HEK293 (cell line): ENCODE measurements at regions not wholly inside any gene's neighbourhood (a gene's known extent, or its start where the extent isn't known, plus 50 kb on each side); places are given as distances from the start of the nearest gene placed in this dataset.

Source experiments
- CTCF ChIA-PET: fragments of 350-600 bp; formaldehyde crosslinking; extraction: SDS; loops from one replicate; lab custom pipeline; 2021; ENCODE audit warnings: antibody characterized with exemption; lab: Yijun Ruan, JAX
- POLR2A ChIA-PET: fragments of 300-600 bp; formaldehyde crosslinking; extraction: SDS; loops from one replicate; lab custom pipeline; 2020; ENCODE audit warnings: antibody characterized with exemption, inconsistent platforms; lab: Yijun Ruan, JAX
- H3K27ac ChIP-seq: fragments of 200-500 bp; sonication (Bioruptor generic); 2 replicates; pipeline ENCODE4 v1.5.1; 2014; ENCODE audit warnings: low read depth, low read length, control low read depth, inconsistent platforms; ENCODE audit errors: extremely low read depth
- H3K36me3 ChIP-seq, 2 experiments: fragments of 200-500 bp in 1 of 2; sonication (Bioruptor generic) in 1 of 2; 1 replicate in 1 of 2; 2 replicates in 1 of 2; pipeline ENCODE4 v1.5.1; 2014 to 2017; ENCODE audit warnings: inconsistent platforms in 2 of 2, low read length in 2 of 2; ENCODE audit not compliant: control insufficient read depth in 2 of 2, insufficient read depth in 1 of 2
- H3K4me1 ChIP-seq: fragments of 200-500 bp; sonication (Bioruptor generic); 2 replicates; pipeline ENCODE4 v1.5.1; 2014; ENCODE audit warnings: mild to moderate bottlenecking, low read length, inconsistent platforms; ENCODE audit not compliant: control insufficient read depth, insufficient read depth
- H3K4me3 ChIP-seq: 2 replicates; pipeline ENCODE4 v1.5.1; 2011; ENCODE audit warnings: low read depth, mild to moderate bottlenecking, control low read depth, low read length, moderate library complexity
- H3K9me3 ChIP-seq: fragments of 200-500 bp; sonication (Bioruptor generic); 2 replicates; pipeline ENCODE4 v1.5.1; 2014; ENCODE audit warnings: low read depth, low read length, inconsistent platforms; ENCODE audit not compliant: control insufficient read depth, insufficient read depth
- FEZF1 ChIP-seq: fragments of 450-650 bp; formaldehyde crosslinking; IDR thresholded peaks from 2 replicates; pipeline ENCODE4 v1.5.1; 2016; ENCODE audit warnings: missing biosample characterization, missing genetic modification characterization
- OVOL3 ChIP-seq: fragments of 450-650 bp; formaldehyde crosslinking; IDR thresholded peaks from 2 replicates; pipeline ENCODE4 v1.5.1; 2016; ENCODE audit warnings: missing biosample characterization, missing genetic modification characterization
- SP2 ChIP-seq: fragments of 450-650 bp; formaldehyde crosslinking; IDR thresholded peaks from 2 replicates; pipeline ENCODE4 v1.5.1; 2016; ENCODE audit warnings: missing biosample characterization, missing genetic modification characterization
- ZEB2 ChIP-seq: fragments of 450-650 bp; formaldehyde crosslinking; IDR thresholded peaks from 2 replicates; pipeline ENCODE4 v1.5.1; 2016; ENCODE audit warnings: missing biosample characterization, missing genetic modification characterization
- ZFP37 ChIP-seq: fragments of 450-650 bp; formaldehyde crosslinking; IDR thresholded peaks from 2 replicates; pipeline ENCODE4 v1.5.1; 2016; ENCODE audit warnings: missing biosample characterization, missing genetic modification characterization
- ZNF114 ChIP-seq: fragments of 450-650 bp; formaldehyde crosslinking; IDR thresholded peaks from 2 replicates; pipeline ENCODE4 v1.5.0; 2017; ENCODE audit warnings: missing biosample characterization, missing genetic modification characterization
- ZNF184 ChIP-seq: fragments of 450-650 bp; IDR thresholded peaks from 2 replicates; pipeline ENCODE4 v1.5.1; 2018; ENCODE audit warnings: missing biosample characterization, mild to moderate bottlenecking, missing genetic modification characterization
- ZNF214 ChIP-seq: fragments of 450-650 bp; formaldehyde crosslinking; IDR thresholded peaks from 2 replicates; pipeline ENCODE4 v1.5.1; 2017; ENCODE audit warnings: missing biosample characterization, mild to moderate bottlenecking, missing genetic modification characterization, borderline replicate concordance
- ZNF311 ChIP-seq: fragments of 450-650 bp; formaldehyde crosslinking; IDR thresholded peaks from 2 replicates; pipeline ENCODE4 v1.5.1; 2017; ENCODE audit warnings: missing biosample characterization, missing genetic modification characterization, borderline replicate concordance
- ZNF335 ChIP-seq: fragments of 450-650 bp; formaldehyde crosslinking; conservative IDR thresholded peaks from 2 replicates; pipeline ENCODE4 v1.5.1; 2016; ENCODE audit warnings: missing biosample characterization, missing genetic modification characterization
- ZNF585B ChIP-seq: fragments of 450-650 bp; formaldehyde crosslinking; IDR thresholded peaks from 2 replicates; pipeline ENCODE4 v1.5.1; 2016; ENCODE audit warnings: missing biosample characterization, missing genetic modification characterization
- ZNF623 ChIP-seq: fragments of 450-650 bp; formaldehyde crosslinking; IDR thresholded peaks from 2 replicates; pipeline ENCODE4 v1.5.1; 2016; ENCODE audit warnings: missing biosample characterization, missing genetic modification characterization
- ZNF658 ChIP-seq: fragments of 450-650 bp; formaldehyde crosslinking; IDR thresholded peaks from 2 replicates; pipeline ENCODE4; 2016; ENCODE audit warnings: missing biosample characterization, missing genetic modification characterization
- ZNF701 ChIP-seq: fragments of 450-650 bp; formaldehyde crosslinking; IDR thresholded peaks from 2 replicates; pipeline ENCODE4 v1.5.1; 2016; ENCODE audit warnings: missing biosample characterization, missing genetic modification characterization
- ZNF707 ChIP-seq: fragments of 450-650 bp; formaldehyde crosslinking; IDR thresholded peaks from 2 replicates; pipeline ENCODE4 v1.5.1; 2016; ENCODE audit warnings: missing biosample characterization, missing genetic modification characterization
- ZSCAN16 ChIP-seq: fragments of 450-650 bp; formaldehyde crosslinking; IDR thresholded peaks from 2 replicates; pipeline ENCODE4 v1.5.1; 2016; ENCODE audit warnings: missing biosample characterization, missing genetic modification characterization
- TF ChIP-seq, protein P1 (sequence below): fragments of 450-650 bp; formaldehyde crosslinking; conservative IDR thresholded peaks from 2 replicates; pipeline ENCODE4 v1.5.1; 2016; ENCODE audit warnings: low read depth, missing biosample characterization, missing genetic modification characterization
- TF ChIP-seq, protein P2 (sequence below): fragments of 450-650 bp; formaldehyde crosslinking; IDR thresholded peaks from 2 replicates; pipeline ENCODE4 v1.5.1; 2016; ENCODE audit warnings: missing biosample characterization, missing genetic modification characterization, borderline replicate concordance
- TF ChIP-seq, protein P3 (sequence below): fragments of 450-650 bp; formaldehyde crosslinking; IDR thresholded peaks from 2 replicates; pipeline ENCODE4 v1.5.1; 2016; ENCODE audit warnings: missing biosample characterization, missing genetic modification characterization, low read depth
- TF ChIP-seq, protein P4 (sequence below): fragments of 450-650 bp; formaldehyde crosslinking; IDR thresholded peaks from 2 replicates; pipeline ENCODE4 v1.5.1; 2017; ENCODE audit warnings: missing biosample characterization, missing genetic modification characterization

DNA sequence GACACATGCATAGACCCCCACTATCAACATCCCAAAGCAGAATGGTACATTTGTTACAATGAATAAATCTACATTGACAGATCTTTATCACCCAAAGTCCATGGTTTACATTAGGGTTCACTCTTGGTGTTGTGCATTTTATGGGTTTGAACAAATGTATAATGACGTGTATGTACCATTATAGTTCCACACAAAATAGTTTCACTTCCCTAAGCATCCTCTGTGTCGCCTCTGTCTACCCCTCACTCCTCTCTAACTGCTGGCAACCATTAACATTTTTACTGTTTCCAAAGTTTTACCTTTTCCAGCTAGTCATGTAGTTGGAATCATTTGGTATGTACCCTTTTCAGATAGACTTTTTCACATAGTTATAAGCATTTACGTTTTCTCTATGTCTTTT lies 69.5 kb upstream of the LMO3 start (continued):
- TF ChIP-seq ZNF214 (tag by site-specific recombination): no peak
- no peak for TF ChIP-seq ZNF707
- no peak for TF ChIP-seq ZNF311 (tag by site-specific recombination)
- TF ChIP-seq, all 188 proteins: peak for 0

DNA sequence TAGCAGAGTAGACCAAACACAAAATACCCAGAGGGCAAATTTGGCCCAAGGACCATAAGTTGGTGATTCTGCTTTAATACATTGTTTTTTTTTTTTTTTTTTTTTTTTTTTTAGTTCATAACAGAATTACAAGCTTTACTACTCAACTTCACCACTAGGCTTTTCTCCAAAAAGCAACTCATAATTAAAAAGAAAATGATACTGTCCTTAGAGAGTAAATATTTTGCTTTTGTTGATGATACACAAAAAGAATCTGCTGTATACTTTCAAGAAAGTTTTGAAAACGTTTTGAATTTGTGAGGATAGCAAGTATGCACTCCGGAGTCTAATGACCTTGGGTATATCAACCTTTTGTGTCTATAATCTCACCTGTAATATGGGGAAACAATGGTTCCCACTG lies 68.9 kb upstream of the LMO3 start:
- no peak overlapping the region for H3K4me3 ChIP-seq
- TF ChIP-seq FEZF1 (tag by site-specific recombination): no peak
- H3K4me1 ChIP-seq: no peaks in the 10 kb centered on the region
- no peak overlapping the region for H3K27ac ChIP-seq
- no peaks in the 10 kb centered on the region for H3K9me3 ChIP-seq
- H3K36me3 ChIP-seq: no peaks in the 10 kb centered on the region
- ChIA-PET CTCF (no interaction called here), POLR2A (no interaction called here)

DNA sequence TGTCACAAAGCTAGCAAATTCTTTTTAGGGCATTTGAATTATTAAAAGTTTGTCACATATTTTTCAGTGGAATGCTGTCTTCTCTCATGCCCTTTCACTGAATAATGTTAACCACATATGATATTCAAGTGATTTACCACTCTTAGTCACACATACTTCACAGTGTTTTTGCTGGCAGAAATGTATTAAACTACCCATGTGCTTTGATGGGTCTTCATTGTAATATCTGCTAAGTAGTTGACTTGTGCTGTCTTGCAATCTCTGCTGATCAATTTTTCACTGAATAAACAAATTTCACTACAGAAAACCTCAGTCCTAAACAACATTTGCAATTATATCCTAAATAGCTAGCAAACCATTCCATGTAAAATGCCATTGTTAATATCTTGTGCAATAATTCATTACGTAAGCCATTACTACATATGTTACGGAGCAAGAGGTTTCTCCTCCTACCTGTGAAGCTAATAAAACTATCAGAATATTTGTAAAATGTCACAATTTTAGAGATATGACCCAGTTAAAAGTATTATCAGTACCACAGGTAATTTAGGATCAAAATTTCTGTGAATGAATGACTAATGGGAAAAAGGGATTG lies 64.6 kb upstream of the LMO3 start:
- ChIA-PET CTCF (no interaction called here), POLR2A (no interaction called here)
- no peaks in the 10 kb centered on the region for H3K36me3 ChIP-seq
- TF ChIP-seq ZNF114 (tag by site-specific recombination): no peak
- TF ChIP-seq ZFP37: no peak
- no peak for TF ChIP-seq OVOL3
- no peak for TF ChIP-seq ZNF623
- TF ChIP-seq ZNF184: no peak
- TF ChIP-seq ZNF701 (tag by site-specific recombination): no peak
- no peak for TF ChIP-seq ZSCAN16 (tag by site-specific recombination)
- H3K4me1 ChIP-seq: no peaks in the 10 kb centered on the region
- H3K4me3 ChIP-seq: no peak overlapping the region
- H3K9me3 ChIP-seq: no peaks in the 10 kb centered on the region
- no peak overlapping the region for H3K27ac ChIP-seq

DNA sequence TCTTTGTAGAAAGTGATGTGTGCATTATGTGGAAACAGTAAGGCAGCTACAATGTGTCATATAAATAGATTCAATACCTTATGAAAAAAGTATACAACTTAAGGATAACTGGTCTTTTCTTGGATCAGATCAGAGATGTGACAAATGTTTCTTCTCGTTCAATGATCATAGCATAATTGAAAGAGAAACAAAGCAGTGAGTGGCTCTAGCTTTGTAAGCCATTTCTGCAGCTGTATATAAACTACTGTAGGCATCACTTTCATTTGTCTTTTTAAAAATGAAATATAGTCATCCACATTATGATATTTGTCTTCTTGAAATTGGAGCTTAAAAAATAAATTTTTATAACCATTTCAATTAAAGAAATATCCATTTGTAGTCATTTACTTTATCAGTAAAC lies 63.8 kb upstream of the LMO3 start:
- H3K27ac ChIP-seq: no peak overlapping the region
- no peak overlapping the region for H3K4me3 ChIP-seq
- H3K9me3 ChIP-seq: no peaks in the 10 kb centered on the region
- POLR2A ChIA-PET: no interaction called here
- CTCF ChIA-PET: no interaction called here
- no peaks in the 10 kb centered on the region for H3K4me1 ChIP-seq
- no peaks in the 10 kb centered on the region for H3K36me3 ChIP-seq
- TF ChIP-seq, protein P1, sequence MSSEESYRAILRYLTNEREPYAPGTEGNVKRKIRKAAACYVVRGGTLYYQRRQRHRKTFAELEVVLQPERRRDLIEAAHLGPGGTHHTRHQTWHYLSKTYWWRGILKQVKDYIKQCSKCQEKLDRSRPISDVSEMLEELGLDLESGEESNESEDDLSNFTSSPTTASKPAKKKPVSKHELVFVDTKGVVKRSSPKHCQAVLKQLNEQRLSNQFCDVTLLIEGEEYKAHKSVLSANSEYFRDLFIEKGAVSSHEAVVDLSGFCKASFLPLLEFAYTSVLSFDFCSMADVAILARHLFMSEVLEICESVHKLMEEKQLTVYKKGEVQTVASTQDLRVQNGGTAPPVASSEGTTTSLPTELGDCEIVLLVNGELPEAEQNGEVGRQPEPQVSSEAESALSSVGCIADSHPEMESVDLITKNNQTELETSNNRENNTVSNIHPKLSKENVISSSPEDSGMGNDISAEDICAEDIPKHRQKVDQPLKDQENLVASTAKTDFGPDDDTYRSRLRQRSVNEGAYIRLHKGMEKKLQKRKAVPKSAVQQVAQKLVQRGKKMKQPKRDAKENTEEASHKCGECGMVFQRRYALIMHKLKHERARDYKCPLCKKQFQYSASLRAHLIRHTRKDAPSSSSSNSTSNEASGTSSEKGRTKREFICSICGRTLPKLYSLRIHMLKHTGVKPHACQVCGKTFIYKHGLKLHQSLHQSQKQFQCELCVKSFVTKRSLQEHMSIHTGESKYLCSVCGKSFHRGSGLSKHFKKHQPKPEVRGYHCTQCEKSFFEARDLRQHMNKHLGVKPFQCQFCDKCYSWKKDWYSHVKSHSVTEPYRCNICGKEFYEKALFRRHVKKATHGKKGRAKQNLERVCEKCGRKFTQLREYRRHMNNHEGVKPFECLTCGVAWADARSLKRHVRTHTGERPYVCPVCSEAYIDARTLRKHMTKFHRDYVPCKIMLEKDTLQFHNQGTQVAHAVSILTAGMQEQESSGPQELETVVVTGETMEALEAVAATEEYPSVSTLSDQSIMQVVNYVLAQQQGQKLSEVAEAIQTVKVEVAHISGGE (tag by site-specific recombination): no peak
- TF ChIP-seq ZNF335 (tag by site-specific recombination) (no peak), ZNF585B (tag by site-specific recombination) (no peak), ZEB2 (tag by site-specific recombination) (no peak), ZNF658 (tag by site-specific recombination) (no peak), SP2 (tag by site-specific recombination) (no peak)
- TF ChIP-seq, protein P2, sequence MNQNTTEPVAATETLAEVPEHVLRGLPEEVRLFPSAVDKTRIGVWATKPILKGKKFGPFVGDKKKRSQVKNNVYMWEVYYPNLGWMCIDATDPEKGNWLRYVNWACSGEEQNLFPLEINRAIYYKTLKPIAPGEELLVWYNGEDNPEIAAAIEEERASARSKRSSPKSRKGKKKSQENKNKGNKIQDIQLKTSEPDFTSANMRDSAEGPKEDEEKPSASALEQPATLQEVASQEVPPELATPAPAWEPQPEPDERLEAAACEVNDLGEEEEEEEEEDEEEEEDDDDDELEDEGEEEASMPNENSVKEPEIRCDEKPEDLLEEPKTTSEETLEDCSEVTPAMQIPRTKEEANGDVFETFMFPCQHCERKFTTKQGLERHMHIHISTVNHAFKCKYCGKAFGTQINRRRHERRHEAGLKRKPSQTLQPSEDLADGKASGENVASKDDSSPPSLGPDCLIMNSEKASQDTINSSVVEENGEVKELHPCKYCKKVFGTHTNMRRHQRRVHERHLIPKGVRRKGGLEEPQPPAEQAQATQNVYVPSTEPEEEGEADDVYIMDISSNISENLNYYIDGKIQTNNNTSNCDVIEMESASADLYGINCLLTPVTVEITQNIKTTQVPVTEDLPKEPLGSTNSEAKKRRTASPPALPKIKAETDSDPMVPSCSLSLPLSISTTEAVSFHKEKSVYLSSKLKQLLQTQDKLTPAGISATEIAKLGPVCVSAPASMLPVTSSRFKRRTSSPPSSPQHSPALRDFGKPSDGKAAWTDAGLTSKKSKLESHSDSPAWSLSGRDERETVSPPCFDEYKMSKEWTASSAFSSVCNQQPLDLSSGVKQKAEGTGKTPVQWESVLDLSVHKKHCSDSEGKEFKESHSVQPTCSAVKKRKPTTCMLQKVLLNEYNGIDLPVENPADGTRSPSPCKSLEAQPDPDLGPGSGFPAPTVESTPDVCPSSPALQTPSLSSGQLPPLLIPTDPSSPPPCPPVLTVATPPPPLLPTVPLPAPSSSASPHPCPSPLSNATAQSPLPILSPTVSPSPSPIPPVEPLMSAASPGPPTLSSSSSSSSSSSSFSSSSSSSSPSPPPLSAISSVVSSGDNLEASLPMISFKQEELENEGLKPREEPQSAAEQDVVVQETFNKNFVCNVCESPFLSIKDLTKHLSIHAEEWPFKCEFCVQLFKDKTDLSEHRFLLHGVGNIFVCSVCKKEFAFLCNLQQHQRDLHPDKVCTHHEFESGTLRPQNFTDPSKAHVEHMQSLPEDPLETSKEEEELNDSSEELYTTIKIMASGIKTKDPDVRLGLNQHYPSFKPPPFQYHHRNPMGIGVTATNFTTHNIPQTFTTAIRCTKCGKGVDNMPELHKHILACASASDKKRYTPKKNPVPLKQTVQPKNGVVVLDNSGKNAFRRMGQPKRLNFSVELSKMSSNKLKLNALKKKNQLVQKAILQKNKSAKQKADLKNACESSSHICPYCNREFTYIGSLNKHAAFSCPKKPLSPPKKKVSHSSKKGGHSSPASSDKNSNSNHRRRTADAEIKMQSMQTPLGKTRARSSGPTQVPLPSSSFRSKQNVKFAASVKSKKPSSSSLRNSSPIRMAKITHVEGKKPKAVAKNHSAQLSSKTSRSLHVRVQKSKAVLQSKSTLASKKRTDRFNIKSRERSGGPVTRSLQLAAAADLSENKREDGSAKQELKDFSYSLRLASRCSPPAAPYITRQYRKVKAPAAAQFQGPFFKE: no peak
- TF ChIP-seq, protein P3, sequence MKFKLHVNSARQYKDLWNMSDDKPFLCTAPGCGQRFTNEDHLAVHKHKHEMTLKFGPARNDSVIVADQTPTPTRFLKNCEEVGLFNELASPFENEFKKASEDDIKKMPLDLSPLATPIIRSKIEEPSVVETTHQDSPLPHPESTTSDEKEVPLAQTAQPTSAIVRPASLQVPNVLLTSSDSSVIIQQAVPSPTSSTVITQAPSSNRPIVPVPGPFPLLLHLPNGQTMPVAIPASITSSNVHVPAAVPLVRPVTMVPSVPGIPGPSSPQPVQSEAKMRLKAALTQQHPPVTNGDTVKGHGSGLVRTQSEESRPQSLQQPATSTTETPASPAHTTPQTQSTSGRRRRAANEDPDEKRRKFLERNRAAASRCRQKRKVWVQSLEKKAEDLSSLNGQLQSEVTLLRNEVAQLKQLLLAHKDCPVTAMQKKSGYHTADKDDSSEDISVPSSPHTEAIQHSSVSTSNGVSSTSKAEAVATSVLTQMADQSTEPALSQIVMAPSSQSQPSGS: no peak
- TF ChIP-seq, protein P4, sequence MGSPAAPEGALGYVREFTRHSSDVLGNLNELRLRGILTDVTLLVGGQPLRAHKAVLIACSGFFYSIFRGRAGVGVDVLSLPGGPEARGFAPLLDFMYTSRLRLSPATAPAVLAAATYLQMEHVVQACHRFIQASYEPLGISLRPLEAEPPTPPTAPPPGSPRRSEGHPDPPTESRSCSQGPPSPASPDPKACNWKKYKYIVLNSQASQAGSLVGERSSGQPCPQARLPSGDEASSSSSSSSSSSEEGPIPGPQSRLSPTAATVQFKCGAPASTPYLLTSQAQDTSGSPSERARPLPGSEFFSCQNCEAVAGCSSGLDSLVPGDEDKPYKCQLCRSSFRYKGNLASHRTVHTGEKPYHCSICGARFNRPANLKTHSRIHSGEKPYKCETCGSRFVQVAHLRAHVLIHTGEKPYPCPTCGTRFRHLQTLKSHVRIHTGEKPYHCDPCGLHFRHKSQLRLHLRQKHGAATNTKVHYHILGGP (tag by site-specific recombination): no peak
